HUES6 (cell line): ENCODE measurements at regions not wholly inside any gene's neighbourhood (a gene's known extent, or its start where the extent isn't known, plus 50 kb on each side); places are given as distances from the start of the nearest gene placed in this dataset.

Experiments
- H3K27ac ChIP-seq: 2 replicates; pipeline ENCODE4 v1.7.0; 2013; ENCODE audit warnings: low read depth, mild to moderate bottlenecking, low read length, inconsistent platforms
- H3K27me3 ChIP-seq: 2 replicates; pipeline ENCODE4 v1.6.1; 2013; ENCODE audit warnings: low read length; ENCODE audit not compliant: control insufficient read depth, insufficient read depth
- H3K36me3 ChIP-seq: 2 replicates; pipeline ENCODE4 v1.6.1; 2013; ENCODE audit warnings: low read length; ENCODE audit not compliant: control insufficient read depth, insufficient read depth
- H3K4me1 ChIP-seq: 2 replicates; pipeline ENCODE4 v1.6.1; 2013; ENCODE audit warnings: low read length; ENCODE audit not compliant: control insufficient read depth, insufficient read depth
- H3K4me3 ChIP-seq: 2 replicates; pipeline ENCODE4 v1.5.1; 2013; ENCODE audit warnings: low read depth, low read length
- H3K9ac ChIP-seq: one replicate; pipeline ENCODE4 v1.6.1; 2013; ENCODE audit warnings: mild to moderate bottlenecking, low read length
- H3K9me3 ChIP-seq: 2 replicates; pipeline ENCODE4 v1.6.1; 2013; ENCODE audit warnings: low read depth, low read length; ENCODE audit not compliant: control insufficient read depth, insufficient read depth

DNA sequence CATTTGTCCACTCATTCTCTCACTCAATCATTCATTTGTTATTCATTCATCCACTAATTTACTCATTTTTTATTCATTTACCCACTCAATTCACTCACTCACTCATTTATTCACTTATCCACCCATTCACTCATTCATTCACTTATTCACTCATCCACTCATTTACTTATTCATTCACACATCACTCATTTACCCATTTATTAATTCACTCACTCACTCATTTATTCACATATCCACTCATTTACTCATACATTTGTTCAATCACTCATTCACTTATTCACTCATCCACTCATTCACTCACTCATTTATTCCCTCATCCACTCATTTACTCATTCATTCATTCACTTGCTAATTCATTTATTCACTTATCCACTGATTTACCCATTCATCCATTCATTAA is 129.1 kb downstream of the TTLL2 start:
- no peak overlapping the region for H3K4me3 ChIP-seq
- no peaks in the 10 kb centered on the region; the same call in 1 of the 2 replicates for H3K9me3 ChIP-seq
- peaks cover 6% of the 10 kb centered on the region; the same call in 1 of the 2 replicates for H3K4me1 ChIP-seq
- no peaks in the 10 kb centered on the region for H3K27me3 ChIP-seq
- H3K9ac ChIP-seq: no peak overlapping the region
- no peak overlapping the region for H3K27ac ChIP-seq
- H3K36me3 ChIP-seq: no peaks in the 10 kb centered on the region

GRCh38 chr6:167455371-167455770 is 130.5 kb downstream of the TTLL2 start:
- Histone ChIP-seq H3K27ac (no peak overlapping the region), H3K9ac (no peak overlapping the region), H3K9me3 (no peaks in the 10 kb centered on the region; the same call in 1 of the 2 replicates), H3K4me1 (peaks cover 6% of the 10 kb centered on the region; the same call in 1 of the 2 replicates), H3K36me3 (no peaks in the 10 kb centered on the region), H3K4me3 (no peak overlapping the region), H3K27me3 (no peaks in the 10 kb centered on the region)

DNA sequence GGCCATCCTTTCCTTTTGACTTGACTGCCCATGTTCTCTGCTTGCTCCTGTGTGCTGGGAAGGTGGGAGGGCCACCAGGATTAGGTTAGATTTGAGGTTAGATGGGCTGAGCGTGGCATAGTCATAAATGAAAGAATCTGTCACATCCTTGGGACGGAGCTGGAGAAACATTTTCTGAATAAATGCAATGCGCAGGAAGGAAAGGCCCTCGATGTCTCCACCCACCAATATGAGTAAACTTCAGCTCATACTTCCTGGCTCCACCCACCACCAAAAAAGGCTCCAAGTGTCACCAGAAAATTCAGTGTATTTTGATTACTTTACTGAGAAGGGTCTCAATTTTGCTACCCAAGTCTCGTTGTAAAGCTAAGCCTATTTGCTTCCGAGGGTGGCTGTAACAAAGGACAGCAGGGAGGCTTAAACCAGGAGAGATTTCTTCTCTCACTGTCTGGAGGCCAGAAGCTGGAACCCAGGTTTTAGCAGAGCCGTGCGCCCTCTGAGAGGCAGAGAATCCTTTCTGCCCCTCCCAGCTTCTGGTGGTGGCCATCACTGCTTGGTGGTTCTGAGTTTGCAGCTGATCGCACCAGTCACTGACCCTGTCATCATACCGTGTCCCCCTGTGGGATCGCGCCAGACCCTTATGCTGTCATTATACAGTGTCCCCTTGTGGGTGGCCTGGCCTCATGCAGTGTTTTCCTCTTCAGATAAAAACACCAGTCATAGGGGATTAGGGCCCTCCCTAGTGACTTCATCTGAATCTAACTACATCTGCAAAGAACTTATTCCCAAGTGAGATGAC is 137.8 kb downstream of the TTLL2 start:
- H3K36me3 ChIP-seq: no peaks in the 10 kb centered on the region
- H3K27me3 ChIP-seq: no peaks in the 10 kb centered on the region
- no peak overlapping the region for H3K27ac ChIP-seq
- no peak overlapping the region for H3K9ac ChIP-seq
- no peaks in the 10 kb centered on the region for H3K4me1 ChIP-seq
- no peak overlapping the region for H3K4me3 ChIP-seq
- H3K9me3 ChIP-seq: no peaks in the 10 kb centered on the region

DNA sequence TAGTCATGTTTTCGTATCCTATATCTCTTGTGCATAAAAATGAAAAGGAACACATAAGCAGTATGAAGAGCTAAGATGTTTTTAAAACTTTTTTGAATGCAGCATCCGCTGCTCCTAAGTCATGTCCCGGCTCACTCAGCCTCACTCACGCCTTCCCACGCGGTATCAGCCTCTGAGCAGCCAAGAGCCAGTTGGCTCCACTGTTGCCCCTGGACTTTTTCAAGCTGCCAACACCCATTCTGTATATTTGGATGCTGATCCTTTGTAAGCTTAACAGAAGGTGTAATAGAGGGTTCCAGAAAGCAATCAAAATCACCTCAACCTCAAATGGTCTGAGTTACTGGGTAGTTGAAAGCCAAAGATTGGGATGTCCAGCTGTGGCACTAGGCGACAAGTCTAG is 139.3 kb downstream of the TTLL2 start:
- Histone ChIP-seq H3K4me1 (no peaks in the 10 kb centered on the region), H3K27ac (no peak overlapping the region), H3K27me3 (no peaks in the 10 kb centered on the region; the same call in 1 of the 2 replicates), H3K9me3 (no peaks in the 10 kb centered on the region), H3K9ac (no peak overlapping the region), H3K36me3 (no peaks in the 10 kb centered on the region), H3K4me3 (no peak overlapping the region)

DNA sequence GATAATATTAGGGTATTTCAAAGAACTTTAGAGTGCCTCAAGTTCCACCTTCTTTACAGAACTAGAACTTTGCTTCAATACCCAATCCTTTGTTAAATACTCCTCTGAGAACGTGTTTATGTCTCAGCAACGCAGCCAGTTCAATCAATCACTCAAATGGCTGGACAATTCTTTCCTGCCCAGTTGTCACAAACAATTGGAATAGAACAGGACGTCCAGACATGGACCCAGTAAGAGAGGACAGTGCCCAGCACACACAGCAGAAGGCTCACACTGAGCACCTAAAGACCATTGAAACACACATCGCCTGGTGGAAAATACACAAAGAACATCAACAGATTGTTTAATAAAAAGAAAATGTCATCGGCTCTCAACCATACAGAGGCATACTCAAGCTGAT is 140.6 kb downstream of the TTLL2 start:
- no peaks in the 10 kb centered on the region for H3K36me3 ChIP-seq
- H3K27ac ChIP-seq: no peak overlapping the region
- no peaks in the 10 kb centered on the region for H3K4me1 ChIP-seq
- H3K9me3 ChIP-seq: no peaks in the 10 kb centered on the region
- H3K9ac ChIP-seq: no peak overlapping the region
- H3K4me3 ChIP-seq: no peak overlapping the region
- no peaks in the 10 kb centered on the region; the same call in 1 of the 2 replicates for H3K27me3 ChIP-seq

DNA sequence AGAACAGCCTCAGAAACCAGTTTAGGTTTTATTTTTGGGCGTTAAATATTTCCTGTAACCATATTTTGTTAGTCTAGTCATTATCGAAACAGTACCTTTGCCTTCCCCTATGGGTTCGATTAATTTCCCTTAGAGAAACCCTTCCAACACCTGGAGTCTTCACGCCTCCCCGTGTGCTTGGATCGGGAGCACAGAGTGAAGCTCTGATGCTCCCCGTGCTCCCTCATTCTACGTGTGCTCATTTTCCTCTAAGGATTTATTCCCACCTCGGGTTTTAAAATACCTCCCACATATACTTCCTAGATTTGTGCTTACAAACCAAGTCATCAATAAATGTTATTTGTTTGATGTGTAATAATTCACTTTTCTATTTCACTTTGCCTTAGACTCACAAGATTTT is 142.4 kb downstream of the TTLL2 start:
- H3K4me3 ChIP-seq: no peak overlapping the region
- no peak overlapping the region for H3K9ac ChIP-seq
- H3K4me1 ChIP-seq: 0 out of 2 replicates have a peak, but pooled peaks cover under 1% of the 10 kb centered on the region
- H3K27me3 ChIP-seq: no peaks in the 10 kb centered on the region; the same call in 1 of the 2 replicates
- no peaks in the 10 kb centered on the region for H3K9me3 ChIP-seq
- H3K36me3 ChIP-seq: no peaks in the 10 kb centered on the region
- no peak overlapping the region for H3K27ac ChIP-seq

DNA sequence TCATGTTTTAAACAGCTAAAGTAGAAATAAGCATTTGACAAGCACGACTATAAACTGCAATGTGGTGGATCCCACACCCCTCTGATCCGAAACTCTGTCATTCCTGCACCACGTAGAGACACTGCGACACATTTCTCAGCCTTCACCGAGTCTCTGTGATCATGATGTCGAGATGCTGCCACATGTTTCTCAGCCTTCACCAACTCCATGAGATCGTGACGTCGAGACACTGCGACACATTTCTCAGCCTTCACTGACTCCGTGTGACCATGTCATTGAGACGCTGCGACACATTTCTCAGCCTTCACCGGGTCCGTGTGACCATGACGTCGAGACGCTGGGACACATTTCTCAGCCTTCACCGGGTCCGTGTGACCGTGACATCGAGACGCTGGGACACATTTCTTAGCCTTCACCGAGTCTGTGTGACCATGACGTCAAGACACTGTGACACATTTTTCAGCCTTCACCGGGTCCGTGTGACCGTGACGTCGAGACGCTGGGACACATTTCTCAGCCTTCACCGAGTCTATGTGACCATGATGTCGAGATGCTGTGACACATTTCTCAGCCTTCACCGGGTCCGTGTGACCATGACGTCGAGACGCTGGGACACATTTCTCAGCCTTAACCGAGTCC is 143.0 kb downstream of the TTLL2 start:
- Histone ChIP-seq H3K9ac (no peak overlapping the region), H3K9me3 (no peaks in the 10 kb centered on the region), H3K27ac (no peak overlapping the region), H3K36me3 (no peaks in the 10 kb centered on the region), H3K27me3 (no peaks in the 10 kb centered on the region; the same call in 1 of the 2 replicates), H3K4me3 (no peak overlapping the region), H3K4me1 (peaks cover 6% of the 10 kb centered on the region; the same call in 1 of the 2 replicates)

- Histone ChIP-seq H3K36me3 (no peaks in the 10 kb centered on the region), H3K4me3 (no peak overlapping the region), H3K27ac (no peak overlapping the region), H3K27me3 (no peaks in the 10 kb centered on the region; the same call in 1 of the 2 replicates), H3K9me3 (no peaks in the 10 kb centered on the region), H3K9ac (no peak overlapping the region), H3K4me1 (peaks cover 17% of the 10 kb centered on the region)
Measured at GRCh38 chr6:167469101-167469500, 144.2 kb downstream of the TTLL2 start.

- Histone ChIP-seq H3K4me3 (no peak overlapping the region), H3K27me3 (no peaks in the 10 kb centered on the region; the same call in 1 of the 2 replicates), H3K27ac (no peak overlapping the region), H3K36me3 (no peaks in the 10 kb centered on the region), H3K9ac (no peak overlapping the region), H3K4me1 (peaks cover 23% of the 10 kb centered on the region), H3K9me3 (no peaks in the 10 kb centered on the region)
Measured at GRCh38 chr6:167469672-167470071, 144.8 kb downstream of the TTLL2 start.

GRCh38 chr6:167470101-167470835 is 145.4 kb downstream of the TTLL2 start:
- no peaks in the 10 kb centered on the region for H3K36me3 ChIP-seq
- no peaks in the 10 kb centered on the region for H3K9me3 ChIP-seq
- no peak overlapping the region for H3K4me3 ChIP-seq
- no peak overlapping the region for H3K9ac ChIP-seq
- no peak overlapping the region for H3K27ac ChIP-seq
- no peaks in the 10 kb centered on the region; the same call in 1 of the 2 replicates for H3K27me3 ChIP-seq
- H3K4me1 ChIP-seq: peaks cover 24% of the 10 kb centered on the region
